Activated gamma-delta T cell treated with anti-CD3 and anti-CD28 coated beads, Interleukin-2, amount 50 U/mL, for 16 hours (primary cell): ENCODE measurements at regions not wholly inside any gene's neighbourhood (a gene's known extent, or its start where the extent isn't known, plus 50 kb on each side); places are given as distances from the start of the nearest gene placed in this dataset.
A peak's percentile ranks its signal among the peaks of the same experiment; 100 is the strongest.
"Not testable (repeated sequence)": the region's sequence is repeated elsewhere in the genome, so short reads cannot be mapped to it uniquely, and the experiment has no call there.

Source experiments
- DNase-seq: peaks from one replicate; pipeline ENCODE4 v3.0.0-alpha.2; 2020; ENCODE audit warnings: low read depth

DNA sequence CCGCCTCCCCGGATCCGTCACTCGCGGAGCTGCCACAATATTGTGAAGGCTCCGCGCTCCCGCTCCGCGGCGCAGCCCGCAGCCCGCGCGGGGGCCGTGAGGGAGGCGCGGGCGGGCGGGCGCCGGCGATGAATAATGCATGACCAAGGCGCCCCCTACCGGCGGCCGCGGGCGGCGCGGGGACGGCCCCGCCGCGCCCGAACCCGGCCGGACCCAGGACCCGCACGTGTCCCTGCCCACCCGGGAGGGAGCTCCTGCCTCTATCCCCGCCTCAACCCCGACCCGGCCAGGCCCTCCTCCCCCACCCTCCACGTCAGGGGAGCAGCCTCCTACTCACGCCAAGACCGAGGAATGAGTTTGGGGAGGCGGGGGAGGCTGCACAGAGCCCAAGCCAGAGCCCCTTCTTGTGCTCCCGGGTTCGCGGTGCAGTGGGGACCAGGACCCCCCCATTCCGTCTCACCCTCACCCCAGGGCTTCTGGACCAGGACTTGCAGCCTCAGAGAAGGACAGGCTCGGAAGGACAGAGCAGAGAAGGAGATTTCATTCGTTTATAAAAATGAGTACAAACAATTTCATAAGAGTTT lies 70.8 kb upstream of the CASZ1 start:
- DNase-seq, result peak; percentile 42

- no peak for DNase-seq
Measured at GRCh38 chr1:10867914-10868598, 71.6 kb upstream of the CASZ1 start.

DNA sequence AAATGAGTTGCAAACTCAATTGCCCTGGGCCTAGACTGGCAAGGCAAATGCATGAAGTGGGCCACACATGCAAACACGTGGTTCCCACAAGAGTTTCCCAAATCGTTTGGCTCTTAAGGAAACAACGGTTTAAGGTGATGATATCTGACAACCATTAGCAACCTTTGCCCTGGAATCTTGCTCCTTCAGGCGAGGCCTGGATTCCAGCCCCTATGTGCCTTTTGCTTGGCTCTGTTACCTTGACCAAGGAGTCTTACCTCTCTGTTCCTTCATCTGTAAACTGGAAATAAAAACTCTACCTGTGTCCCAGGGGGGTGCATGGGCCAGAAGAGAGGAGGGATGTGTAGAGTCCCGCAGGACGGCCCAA lies 72.1 kb upstream of the CASZ1 start:
- DNase-seq, result no peak

DNA sequence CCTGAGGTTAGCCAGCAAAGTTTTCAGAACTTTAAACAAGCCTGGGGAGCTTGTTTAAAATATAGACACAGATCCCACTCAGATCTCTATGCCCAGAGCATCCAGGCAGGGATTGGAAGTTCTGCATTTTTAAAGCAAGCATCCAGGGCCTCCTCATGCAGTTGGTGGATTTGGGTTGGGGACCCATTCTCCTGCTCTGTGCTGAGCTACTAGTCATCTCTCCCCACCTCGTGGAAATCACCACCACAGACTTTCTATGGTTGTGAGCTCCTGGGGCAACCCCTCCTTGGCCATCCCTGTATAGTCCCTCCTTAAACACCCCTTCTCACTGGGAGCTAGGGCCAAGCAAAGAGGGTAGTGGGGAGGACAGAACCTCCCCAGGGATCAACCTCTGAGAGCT lies 73.5 kb upstream of the CASZ1 start:
- DNase-seq, result no peak

DNA sequence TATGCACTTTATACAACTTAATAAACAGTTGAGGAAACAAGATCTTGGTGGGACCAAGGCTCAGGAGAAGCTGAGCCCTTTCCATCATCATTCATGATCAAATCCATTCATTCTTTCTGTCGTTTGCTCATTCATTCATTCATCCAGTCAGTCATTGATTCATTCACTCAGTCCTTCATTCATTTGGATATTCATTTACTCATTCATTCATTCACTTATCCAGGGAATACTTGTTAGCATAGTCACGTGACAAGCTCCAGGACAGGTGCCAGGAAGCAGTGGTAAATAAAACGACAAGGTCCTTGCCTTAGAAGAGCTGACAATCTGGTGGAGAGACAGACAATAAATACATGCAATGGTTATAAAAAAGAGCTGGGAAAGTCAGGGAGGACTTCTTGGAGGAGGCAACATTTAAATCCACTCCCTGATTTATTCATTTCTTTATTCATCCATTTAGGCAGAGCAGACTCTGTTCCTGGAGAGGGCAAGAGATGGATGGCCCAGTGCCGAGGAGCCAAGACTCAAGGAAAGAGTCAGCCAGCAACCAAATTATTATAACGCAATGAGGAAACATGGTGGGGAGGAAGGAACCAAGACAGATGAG lies 74.1 kb upstream of the CASZ1 start:
- DNase-seq, result no peak

- no peak for DNase-seq
Measured at GRCh38 chr1:10873189-10873588, 76.7 kb upstream of the CASZ1 start.

GRCh38 chr1:10874351-10874750 lies 77.9 kb upstream of the CASZ1 start:
- no peak for DNase-seq

- no peak for DNase-seq
Measured at GRCh38 chr1:10877894-10878293, 81.4 kb upstream of the CASZ1 start.

DNA sequence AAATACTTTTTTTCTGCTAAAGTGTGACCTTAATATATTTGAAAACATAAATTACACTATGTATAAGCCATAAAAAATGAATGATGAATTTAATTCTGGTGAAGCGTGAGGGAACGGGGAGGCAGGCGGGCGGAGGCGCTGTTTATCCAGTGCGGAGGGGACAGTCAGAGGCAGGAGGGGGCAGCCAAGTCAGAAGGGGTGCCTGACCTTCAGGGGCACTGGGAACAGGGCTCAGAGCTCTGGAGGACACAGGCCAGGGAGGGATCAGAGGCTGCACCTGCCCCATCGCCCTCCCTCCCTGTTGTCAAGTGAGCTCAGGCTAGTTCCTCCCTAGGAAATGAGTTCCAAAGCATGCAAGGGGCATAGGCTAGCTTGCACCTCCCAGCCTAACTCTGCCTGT lies 82.0 kb upstream of the CASZ1 start:
- DNase-seq, result no peak

GRCh38 chr1:10880063-10880462 lies 83.6 kb upstream of the CASZ1 start:
- DNase-seq, result no peak

DNA sequence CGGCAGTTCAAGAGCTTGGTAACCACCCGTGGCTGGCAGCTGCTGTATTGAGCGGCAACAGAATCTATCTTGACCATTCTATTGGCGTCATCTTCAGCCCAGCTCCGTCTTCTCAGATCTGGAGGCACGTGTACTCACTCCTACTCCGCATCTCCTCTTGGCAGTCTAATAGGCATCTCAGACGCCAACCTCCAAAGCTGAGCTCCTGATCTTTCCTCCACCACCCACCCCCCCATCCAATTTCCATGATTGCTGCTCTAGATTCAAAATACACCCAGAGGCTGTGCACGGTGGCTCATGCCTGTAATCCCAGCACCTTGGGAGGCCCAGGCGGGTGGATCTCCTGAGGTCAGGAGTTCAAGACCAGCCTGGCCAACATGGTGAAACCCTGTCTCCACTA lies 84.6 kb upstream of the CASZ1 start:
- DNase-seq, result no peak

- no peak for DNase-seq
Measured at GRCh38 chr1:10882069-10882468, 85.6 kb upstream of the CASZ1 start.

GRCh38 chr1:10887032-10887431 lies 90.6 kb upstream of the CASZ1 start:
- not testable (repeated sequence) for DNase-seq

DNA sequence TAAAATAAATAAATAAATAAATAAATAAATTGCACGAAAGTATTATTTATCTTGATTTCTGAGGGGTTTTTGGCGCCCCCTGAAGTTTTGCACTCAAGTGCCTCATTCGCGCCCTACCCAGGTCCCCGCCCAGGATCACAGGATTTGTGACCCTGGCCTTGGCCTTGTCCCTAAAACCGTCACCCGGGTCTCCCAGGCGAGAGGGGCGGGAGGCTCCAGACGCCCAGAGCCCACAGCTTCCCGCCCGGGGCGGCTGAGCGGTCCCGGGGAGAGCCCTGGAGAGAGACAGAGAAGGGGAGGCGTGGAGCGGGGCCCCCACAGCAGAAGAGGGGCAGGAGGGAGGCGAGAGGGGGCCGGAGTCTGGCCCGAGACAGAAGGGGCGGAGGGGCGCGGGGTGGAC lies 91.8 kb upstream of the CASZ1 start:
- DNase-seq, result no peak

GRCh38 chr1:10888791-10889649 lies 92.6 kb upstream of the CASZ1 start:
- DNase-seq, result no peak

DNA sequence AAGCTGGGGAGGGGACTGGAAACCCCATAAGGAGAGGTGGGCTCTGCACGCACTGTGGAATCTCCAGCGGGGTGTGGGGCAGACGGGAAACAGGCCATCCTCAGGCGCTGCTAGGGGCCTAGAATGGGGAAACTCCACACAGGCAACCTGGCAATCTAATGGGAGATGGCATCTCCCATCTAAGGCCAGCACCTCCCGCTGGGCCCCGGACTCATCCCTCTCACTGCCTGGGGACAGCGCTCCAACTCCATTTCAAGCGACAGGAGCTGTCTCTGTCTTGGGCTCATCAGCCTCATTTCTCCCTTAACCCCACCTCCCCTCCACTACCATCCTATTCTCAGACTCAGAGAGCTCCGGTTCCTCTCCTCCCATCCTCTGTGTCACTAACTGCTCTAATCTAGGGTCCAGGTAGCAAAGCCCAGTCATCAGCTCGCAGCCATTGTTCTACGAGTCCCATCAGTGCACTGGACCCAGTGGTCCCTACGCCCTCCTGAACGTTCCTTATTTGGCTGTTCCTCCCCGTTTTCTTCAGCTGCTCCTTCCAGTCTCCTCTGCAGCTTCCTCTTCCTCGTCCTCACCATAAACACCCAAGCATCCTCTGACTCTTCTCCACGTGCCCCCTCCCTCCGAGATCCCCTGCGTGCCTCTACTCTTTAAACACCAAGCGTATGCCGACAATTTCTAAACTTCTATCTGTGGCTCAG lies 93.4 kb upstream of the CASZ1 start:
- no peak for DNase-seq

GRCh38 chr1:10890491-10891071 lies 94.1 kb upstream of the CASZ1 start:
- no peak for DNase-seq

DNA sequence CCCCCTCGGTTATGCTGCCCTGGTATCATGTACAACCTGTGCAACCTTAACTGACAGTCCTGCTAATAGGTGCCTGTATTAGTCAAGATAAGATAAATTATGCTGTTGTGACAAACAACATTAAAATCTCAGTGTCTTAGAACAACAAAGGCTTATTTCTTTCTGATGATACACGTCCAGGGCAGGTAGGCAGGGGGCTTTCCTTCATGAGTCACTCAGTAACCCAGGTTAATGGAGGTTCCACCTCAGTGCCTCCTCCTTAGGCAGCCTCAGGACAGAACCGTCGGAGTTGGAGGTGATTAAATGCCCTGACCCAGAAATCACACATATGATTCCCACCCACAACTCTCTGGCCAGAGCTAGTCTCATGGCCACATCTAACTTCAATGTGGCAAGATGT lies 94.6 kb upstream of the CASZ1 start:
- no peak for DNase-seq

GRCh38 chr1:10892138-10893065 lies 96.0 kb upstream of the CASZ1 start:
- DNase-seq, result no peak

- DNase-seq, result no peak
Measured at GRCh38 chr1:10895621-10896020, 99.2 kb upstream of the CASZ1 start.

- DNase-seq, result no peak
Measured at GRCh38 chr1:10896673-10897072, 100.2 kb upstream of the CASZ1 start.
